PC-3 (cell line): ENCODE measurements at regions not wholly inside any gene's neighbourhood (a gene's known extent, or its start where the extent isn't known, plus 50 kb on each side); places are given as distances from the start of the nearest gene placed in this dataset.

Experiments used
- EZH2 ChIP-seq: fragments of 300-600 bp; sonication (generic); IDR thresholded peaks from one replicate; pipeline ENCODE4 v1.6.1; 2017; ENCODE audit warnings: antibody characterized with exemption, mild to moderate bottlenecking, low read length; ENCODE audit not compliant: unreplicated experiment
- EZH2phosphoT487 ChIP-seq: fragments of 300-600 bp; sonication (generic); IDR thresholded peaks from 2 replicates; pipeline ENCODE4 v1.6.1; 2018; ENCODE audit warnings: mild to moderate bottlenecking, antibody characterized with exemption, low read length, borderline replicate concordance
- TF ChIP-seq, protein P1 (sequence below): fragments of 300-600 bp; sonication (generic); conservative IDR thresholded peaks from 2 replicates; pipeline ENCODE4 v1.5.1; 2017; ENCODE audit warnings: antibody characterized with exemption, low read depth, mild to moderate bottlenecking, low read length

DNA sequence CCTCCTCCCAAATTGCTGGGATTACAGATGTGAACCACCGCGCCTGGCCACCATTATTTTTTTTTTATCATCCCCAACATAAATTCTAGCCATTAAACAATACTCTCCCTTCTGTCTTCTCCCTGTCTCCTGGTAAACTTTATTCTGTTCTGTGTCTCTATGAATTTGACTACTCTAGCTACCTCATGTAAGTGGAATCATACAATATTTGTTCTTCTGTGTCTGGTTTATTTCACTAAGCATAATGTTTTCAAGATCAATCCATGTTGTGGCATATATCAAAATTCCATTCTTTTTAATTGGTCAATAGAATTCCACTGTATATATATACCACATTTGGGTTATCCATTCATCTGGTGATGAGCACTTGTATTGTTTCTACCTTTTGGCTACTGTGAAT is 71.6 kb downstream of the MCFD2 start:
- TF ChIP-seq, protein P1, sequence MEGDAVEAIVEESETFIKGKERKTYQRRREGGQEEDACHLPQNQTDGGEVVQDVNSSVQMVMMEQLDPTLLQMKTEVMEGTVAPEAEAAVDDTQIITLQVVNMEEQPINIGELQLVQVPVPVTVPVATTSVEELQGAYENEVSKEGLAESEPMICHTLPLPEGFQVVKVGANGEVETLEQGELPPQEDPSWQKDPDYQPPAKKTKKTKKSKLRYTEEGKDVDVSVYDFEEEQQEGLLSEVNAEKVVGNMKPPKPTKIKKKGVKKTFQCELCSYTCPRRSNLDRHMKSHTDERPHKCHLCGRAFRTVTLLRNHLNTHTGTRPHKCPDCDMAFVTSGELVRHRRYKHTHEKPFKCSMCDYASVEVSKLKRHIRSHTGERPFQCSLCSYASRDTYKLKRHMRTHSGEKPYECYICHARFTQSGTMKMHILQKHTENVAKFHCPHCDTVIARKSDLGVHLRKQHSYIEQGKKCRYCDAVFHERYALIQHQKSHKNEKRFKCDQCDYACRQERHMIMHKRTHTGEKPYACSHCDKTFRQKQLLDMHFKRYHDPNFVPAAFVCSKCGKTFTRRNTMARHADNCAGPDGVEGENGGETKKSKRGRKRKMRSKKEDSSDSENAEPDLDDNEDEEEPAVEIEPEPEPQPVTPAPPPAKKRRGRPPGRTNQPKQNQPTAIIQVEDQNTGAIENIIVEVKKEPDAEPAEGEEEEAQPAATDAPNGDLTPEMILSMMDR, result no peak
- TF ChIP-seq EZH2phosphoT487 (no peak), EZH2 (no peak)
